Adrenal gland (tissue), 5 donors: ENCODE measurements at regions not wholly inside any gene's neighbourhood (a gene's known extent, or its start where the extent isn't known, plus 50 kb on each side); places are given as distances from the start of the nearest gene placed in this dataset.

ENCODE experiments used
- POLR2A ChIP-seq, 2 donors: fragments of 450-650 bp; IDR thresholded peaks; one replicate each; pipeline ENCODE4 v1.6.1; 2017; ENCODE audit warnings: antibody characterized with exemption in 2 of 2, mild to moderate bottlenecking in 2 of 2, moderate library complexity in 1 of 2
- TF ChIP-seq, protein P1 (sequence below), 6 experiments: fragments of 450-650 bp in 4 of 6; fragments of 200-600 bp in 2 of 6; sonication (generic) in 1 of 6; IDR thresholded peaks; 1 replicate in 5 of 6; 2 replicates in 1 of 6; pipeline versions ENCODE4 v1.5.1 to v1.8.0; 2016 to 2021; ENCODE audit warnings: antibody characterized with exemption in 6 of 6, mild to moderate bottlenecking in 2 of 6, moderate library complexity in 1 of 6
- donor health status: DM: no; HTN: no; CAD: no.

DNA sequence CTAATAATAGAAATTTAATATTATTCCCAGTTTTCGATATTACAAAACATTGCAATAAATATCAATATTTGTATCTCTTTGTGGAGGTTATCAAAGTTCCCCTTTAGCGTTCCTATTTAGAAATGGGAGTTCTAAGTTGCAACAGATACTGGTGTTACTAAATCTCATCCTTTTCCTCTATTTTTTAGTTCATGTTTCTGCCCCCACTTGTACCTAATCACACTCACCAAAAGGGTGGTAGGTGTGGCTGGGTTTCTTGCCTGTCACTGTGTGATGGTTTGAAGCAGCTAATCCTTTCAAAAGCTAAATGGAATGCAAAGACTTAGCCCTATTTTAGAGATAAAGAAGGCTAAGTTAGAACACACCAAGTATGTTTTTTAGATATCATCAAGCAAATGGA, 997.9 kb downstream of the TSN start:
- TF ChIP-seq, protein P1, sequence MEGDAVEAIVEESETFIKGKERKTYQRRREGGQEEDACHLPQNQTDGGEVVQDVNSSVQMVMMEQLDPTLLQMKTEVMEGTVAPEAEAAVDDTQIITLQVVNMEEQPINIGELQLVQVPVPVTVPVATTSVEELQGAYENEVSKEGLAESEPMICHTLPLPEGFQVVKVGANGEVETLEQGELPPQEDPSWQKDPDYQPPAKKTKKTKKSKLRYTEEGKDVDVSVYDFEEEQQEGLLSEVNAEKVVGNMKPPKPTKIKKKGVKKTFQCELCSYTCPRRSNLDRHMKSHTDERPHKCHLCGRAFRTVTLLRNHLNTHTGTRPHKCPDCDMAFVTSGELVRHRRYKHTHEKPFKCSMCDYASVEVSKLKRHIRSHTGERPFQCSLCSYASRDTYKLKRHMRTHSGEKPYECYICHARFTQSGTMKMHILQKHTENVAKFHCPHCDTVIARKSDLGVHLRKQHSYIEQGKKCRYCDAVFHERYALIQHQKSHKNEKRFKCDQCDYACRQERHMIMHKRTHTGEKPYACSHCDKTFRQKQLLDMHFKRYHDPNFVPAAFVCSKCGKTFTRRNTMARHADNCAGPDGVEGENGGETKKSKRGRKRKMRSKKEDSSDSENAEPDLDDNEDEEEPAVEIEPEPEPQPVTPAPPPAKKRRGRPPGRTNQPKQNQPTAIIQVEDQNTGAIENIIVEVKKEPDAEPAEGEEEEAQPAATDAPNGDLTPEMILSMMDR (IDR thresholded peaks at IDR 0.05), result no peak
- TF ChIP-seq POLR2A (IDR thresholded peaks at IDR 0.05), result no peak
